ENCODE measurements at regions not wholly inside any gene's neighbourhood (a gene's known extent, or its start where the extent isn't known, plus 50 kb on each side); places are given as distances from the start of the nearest gene placed in this dataset.

DNA sequence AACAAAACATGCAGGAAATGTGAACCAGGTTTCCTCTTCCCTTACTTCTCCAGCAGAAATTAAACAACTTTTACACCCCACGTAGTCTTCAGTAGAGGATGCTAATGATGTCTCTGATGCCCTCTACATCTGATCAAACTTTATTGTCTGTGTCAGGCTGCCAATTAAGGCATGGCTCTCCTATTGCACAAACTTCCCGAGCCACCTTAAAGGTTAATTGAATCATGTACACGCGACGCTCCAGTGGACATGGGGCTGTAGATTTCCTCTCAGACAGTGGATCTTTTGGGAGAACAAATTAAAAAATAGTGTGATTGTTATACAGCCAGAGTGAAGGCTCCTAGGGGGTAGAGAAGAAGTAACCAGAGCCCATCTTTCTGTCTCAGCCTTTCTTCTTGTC, 301.6 kb downstream of the SMAD2 start:
- no peak overlapping the region for H3K9ac ChIP-seq
- no peaks in the 10 kb centered on the region for H3K36me3 ChIP-seq
- no peak overlapping the region for H3K4me3 ChIP-seq
- H3K9me3 ChIP-seq: no peaks in the 10 kb centered on the region
- H3K4me2 ChIP-seq: no peak overlapping the region
- H4K20me1 ChIP-seq: no peaks in the 10 kb centered on the region
- no peak overlapping the region for H3K27ac ChIP-seq
- no peaks in the 10 kb centered on the region for H3K27me3 ChIP-seq
- TF ChIP-seq Cebpa-rat (IDR thresholded peaks at IDR 0.05): no peak
- H3K4me1 ChIP-seq: no peaks in the 10 kb centered on the region

- no peak overlapping the region for H3K9ac ChIP-seq
- no peaks in the 10 kb centered on the region for H3K9me3 ChIP-seq
- TF ChIP-seq Cebpa-rat (IDR thresholded peaks at IDR 0.05): no peak
- no peak overlapping the region for H3K27ac ChIP-seq
- no peaks in the 10 kb centered on the region for H3K36me3 ChIP-seq
- no peaks in the 10 kb centered on the region for H4K20me1 ChIP-seq
- H3K4me3 ChIP-seq: no peak overlapping the region
- H3K27me3 ChIP-seq: no peaks in the 10 kb centered on the region
- no peaks in the 10 kb centered on the region for H3K4me1 ChIP-seq
- no peak overlapping the region for H3K4me2 ChIP-seq
Measured at GRCh38 chr18:47628240-47628781, 302.1 kb downstream of the SMAD2 start.

GRCh38 chr18:47627030-47627429, 303.4 kb downstream of the SMAD2 start:
- Histone ChIP-seq H3K4me1 (no peaks in the 10 kb centered on the region), H3K4me2 (no peak overlapping the region), H3K27me3 (no peaks in the 10 kb centered on the region)

GRCh38 chr18:47619771-47620448, 310.5 kb downstream of the SMAD2 start:
- no peaks in the 10 kb centered on the region for H3K36me3 ChIP-seq
- no peak for TF ChIP-seq Cebpa-rat (IDR thresholded peaks at IDR 0.05)

More at GRCh38 chr18:47627030-47627429, 303.4 kb downstream of the SMAD2 start:
- Histone ChIP-seq H3K4me3 (no peak overlapping the region), H3K27ac (no peak overlapping the region), H3K9me3 (no peaks in the 10 kb centered on the region), H3K9ac (no peak overlapping the region), H3K36me3 (no peaks in the 10 kb centered on the region), H4K20me1 (no peaks in the 10 kb centered on the region)
- TF ChIP-seq Cebpa-rat (IDR thresholded peaks at IDR 0.05): no peak

DNA sequence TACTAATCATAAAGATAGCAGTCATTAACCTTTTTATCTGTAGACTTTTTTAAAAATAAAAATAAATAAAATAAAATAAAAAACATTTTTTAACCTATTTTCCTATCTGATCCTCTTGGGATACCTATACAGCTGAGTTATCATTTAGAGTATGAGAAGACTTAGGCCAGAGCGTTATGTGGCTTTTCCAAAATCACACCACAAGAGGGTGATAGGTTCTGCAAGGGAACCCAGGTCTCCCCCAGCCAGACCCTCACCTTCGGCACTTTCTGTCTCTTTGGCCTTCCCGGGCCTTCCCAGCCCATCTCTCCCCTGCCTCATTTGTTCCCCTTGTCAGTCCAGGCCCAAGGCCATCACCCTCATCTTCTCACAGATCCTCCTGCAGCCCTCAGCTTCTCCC, 311.7 kb downstream of the SMAD2 start:
- Histone ChIP-seq H3K9me3 (no peaks in the 10 kb centered on the region), H3K9ac (no peak overlapping the region), H3K36me3 (no peaks in the 10 kb centered on the region), H4K20me1 (no peaks in the 10 kb centered on the region), H3K4me2 (no peak overlapping the region), H3K4me1 (no peaks in the 10 kb centered on the region), H3K27ac (no peak overlapping the region), H3K4me3 (no peak overlapping the region), H3K27me3 (no peaks in the 10 kb centered on the region)
- no peak for TF ChIP-seq Cebpa-rat (IDR thresholded peaks at IDR 0.05)

More at GRCh38 chr18:47619771-47620448, 310.5 kb downstream of the SMAD2 start:
- Histone ChIP-seq H3K4me3 (no peak overlapping the region), H3K9ac (no peak overlapping the region), H3K27ac (no peak overlapping the region), H3K4me2 (no peak overlapping the region), H4K20me1 (no peaks in the 10 kb centered on the region), H3K27me3 (no peaks in the 10 kb centered on the region), H3K4me1 (no peaks in the 10 kb centered on the region), H3K9me3 (no peaks in the 10 kb centered on the region)

DNA sequence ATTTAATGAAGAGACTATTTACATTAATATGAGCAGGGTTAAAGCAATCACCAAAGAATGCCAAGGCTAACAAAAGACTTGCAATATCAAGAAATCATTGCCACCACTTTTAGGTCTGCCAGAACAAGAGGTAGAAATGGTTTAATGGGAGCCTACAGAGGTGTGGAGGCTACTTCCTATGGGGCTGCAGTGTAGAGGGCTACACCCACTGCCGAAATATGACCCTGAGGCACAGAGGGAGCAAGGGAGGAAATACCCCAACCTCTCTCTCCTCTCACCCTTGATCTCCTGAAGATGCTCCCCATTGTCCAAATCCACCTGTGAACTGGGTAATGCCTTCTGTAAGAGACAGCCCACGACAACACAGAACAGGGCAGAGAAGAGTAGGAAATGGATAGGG, 315.4 kb downstream of the SMAD2 start:
- Histone ChIP-seq H3K36me3 (no peaks in the 10 kb centered on the region), H3K4me2 (no peak overlapping the region), H4K20me1 (no peaks in the 10 kb centered on the region), H3K9ac (no peak overlapping the region), H3K9me3 (0 out of 2 replicates have a peak, but pooled peaks cover 4% of the 10 kb centered on the region), H3K4me1 (no peaks in the 10 kb centered on the region), H3K4me3 (no peak overlapping the region), H3K27me3 (no peaks in the 10 kb centered on the region), H3K27ac (no peak overlapping the region)
- no peak for TF ChIP-seq Cebpa-rat (IDR thresholded peaks at IDR 0.05)

DNA sequence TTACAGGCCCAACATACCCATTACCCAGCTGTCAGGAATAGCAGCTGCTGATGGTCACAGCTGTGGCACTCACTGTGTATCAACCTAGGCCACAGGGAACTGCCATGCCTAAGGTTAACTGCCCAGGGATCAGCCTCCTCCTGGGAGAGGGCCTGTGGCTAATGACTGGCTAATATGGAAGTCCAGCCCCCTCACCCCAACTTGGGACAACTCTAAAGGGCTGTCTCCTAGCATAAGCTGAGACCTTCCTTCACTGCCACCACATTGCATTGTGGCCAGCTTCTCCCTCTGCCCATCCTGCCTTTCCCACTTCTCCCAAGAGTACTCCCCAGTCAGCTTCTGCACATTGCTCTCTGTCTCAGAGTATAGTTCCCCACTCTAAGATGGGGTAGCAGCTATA, 316.5 kb downstream of the SMAD2 start:
- no peak overlapping the region for H3K4me3 ChIP-seq
- TF ChIP-seq Cebpa-rat (IDR thresholded peaks at IDR 0.05): no peak

DNA sequence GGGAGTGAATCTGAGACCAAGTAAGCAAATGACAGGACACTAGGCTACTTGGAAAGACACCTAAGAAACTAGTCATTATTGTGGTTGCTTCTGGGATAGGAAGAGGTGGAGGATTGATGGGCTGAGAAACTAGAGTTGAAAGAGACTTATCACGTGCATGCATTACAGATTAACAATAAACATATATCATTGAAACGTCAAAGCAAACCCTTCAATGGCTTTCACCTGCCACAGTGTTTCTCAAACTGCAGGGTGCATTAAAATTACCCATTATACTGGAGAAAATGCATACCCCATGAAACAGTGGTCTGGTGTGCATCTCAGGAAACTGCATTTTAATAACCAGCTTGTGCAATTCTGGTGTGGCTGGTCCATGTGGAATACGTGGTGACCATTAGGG, 318.8 kb downstream of the SMAD2 start:
- Histone ChIP-seq H3K27ac (no peak overlapping the region), H3K9me3 (0 out of 2 replicates have a peak, but pooled peaks cover 4% of the 10 kb centered on the region), H3K4me3 (no peak overlapping the region), H3K4me1 (no peaks in the 10 kb centered on the region), H3K4me2 (no peak overlapping the region), H3K27me3 (no peaks in the 10 kb centered on the region), H4K20me1 (no peaks in the 10 kb centered on the region), H3K36me3 (no peaks in the 10 kb centered on the region), H3K9ac (no peak overlapping the region)
- TF ChIP-seq Cebpa-rat (IDR thresholded peaks at IDR 0.05): no peak

More for the DNA sequence above, 316.5 kb downstream of the SMAD2 start:
- H4K20me1 ChIP-seq: no peaks in the 10 kb centered on the region
- no peak overlapping the region for H3K4me2 ChIP-seq
- H3K36me3 ChIP-seq: no peaks in the 10 kb centered on the region
- no peaks in the 10 kb centered on the region for H3K4me1 ChIP-seq
- H3K27ac ChIP-seq: no peak overlapping the region
- H3K9ac ChIP-seq: no peak overlapping the region
- no peaks in the 10 kb centered on the region for H3K27me3 ChIP-seq
- 0 out of 2 replicates have a peak, but pooled peaks cover 4% of the 10 kb centered on the region for H3K9me3 ChIP-seq

DNA sequence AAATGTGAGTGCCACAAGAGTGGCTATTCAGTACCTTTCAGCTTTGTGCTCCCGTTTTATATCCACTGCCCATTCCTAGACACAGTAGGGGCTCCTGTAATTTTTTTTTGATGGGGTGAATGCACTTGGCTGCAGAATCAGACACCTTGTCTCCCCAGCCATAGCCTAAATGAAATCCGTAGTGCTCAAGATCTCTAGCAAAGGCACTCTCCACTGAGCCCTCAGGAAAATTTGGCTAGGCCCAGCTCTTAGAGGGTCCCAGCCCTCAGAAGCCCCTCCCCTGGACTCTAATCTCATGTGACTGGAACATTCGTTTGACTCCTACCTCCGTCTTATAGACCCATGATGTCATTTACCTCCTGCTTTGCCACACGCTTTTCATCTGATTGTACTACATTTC, 323.9 kb downstream of the SMAD2 start:
- no peak overlapping the region for H3K9ac ChIP-seq
- no peak overlapping the region for H3K4me3 ChIP-seq
- H3K27ac ChIP-seq: no peak overlapping the region
- H3K27me3 ChIP-seq: no peaks in the 10 kb centered on the region
- no peak overlapping the region for H3K4me2 ChIP-seq
- H4K20me1 ChIP-seq: no peaks in the 10 kb centered on the region
- TF ChIP-seq Cebpa-rat (IDR thresholded peaks at IDR 0.05): no peak
- 0 out of 2 replicates have a peak, but pooled peaks cover 4% of the 10 kb centered on the region for H3K9me3 ChIP-seq
- no peaks in the 10 kb centered on the region for H3K36me3 ChIP-seq
- H3K4me1 ChIP-seq: no peaks in the 10 kb centered on the region

DNA sequence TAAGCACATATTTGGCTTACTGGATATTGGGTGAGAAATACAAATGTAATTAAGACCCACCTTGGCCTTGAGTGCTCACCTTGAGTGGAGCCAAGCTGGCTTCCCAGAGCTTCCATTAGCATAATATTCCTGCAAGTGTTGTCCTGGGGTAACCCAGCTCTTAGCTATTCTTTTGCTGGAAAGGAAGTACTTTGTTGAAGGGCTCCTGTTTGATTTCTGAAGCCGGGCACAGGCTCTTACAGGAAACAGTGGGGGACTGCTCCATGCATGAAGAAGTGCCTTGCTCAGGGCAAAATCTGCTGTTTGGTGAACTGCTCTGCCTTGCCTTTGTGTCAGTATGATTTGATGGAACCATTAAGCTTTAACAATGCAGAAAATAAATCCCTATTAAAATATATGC, 325.4 kb downstream of the SMAD2 start:
- Histone ChIP-seq H3K9me3 (no peaks in the 10 kb centered on the region), H3K36me3 (no peaks in the 10 kb centered on the region), H4K20me1 (no peaks in the 10 kb centered on the region), H3K27ac (no peak overlapping the region), H3K9ac (no peak overlapping the region), H3K4me3 (no peak overlapping the region), H3K27me3 (no peaks in the 10 kb centered on the region), H3K4me1 (no peaks in the 10 kb centered on the region), H3K4me2 (no peak overlapping the region)
- no peak for TF ChIP-seq Cebpa-rat (IDR thresholded peaks at IDR 0.05)
